GM23248 (cell line): ENCODE measurements at regions not wholly inside any gene's neighbourhood (a gene's known extent, or its start where the extent isn't known, plus 50 kb on each side); places are given as distances from the start of the nearest gene placed in this dataset.

Experiments
- DNase-seq: peaks from one replicate; pipeline ENCODE4 v3.0.0-alpha.2; 2015
- H2AFZ ChIP-seq: fragments of 200-600 bp; sonication (generic); 2 replicates; pipeline ENCODE4 v1.6.1; 2016; ENCODE audit warnings: antibody characterized with exemption
- H3F3A ChIP-seq: fragments of 200-600 bp; sonication (generic); 2 replicates; pipeline ENCODE4 v1.6.1; 2016; ENCODE audit warnings: mild to moderate bottlenecking, antibody characterized with exemption, mixed run types; ENCODE audit not compliant: insufficient read depth
- H3K27ac ChIP-seq: fragments of 200-600 bp; sonication (generic); 2 replicates; pipeline ENCODE4 v1.5.1; 2016; ENCODE audit warnings: mild to moderate bottlenecking
- H3K27me3 ChIP-seq: fragments of 200-600 bp; sonication (generic); replicated peaks from 2 replicates; pipeline ENCODE4 v1.6.1; 2016; ENCODE audit warnings: mild to moderate bottlenecking; ENCODE audit not compliant: insufficient read depth
- H3K36me3 ChIP-seq: fragments of 200-600 bp; sonication (generic); 2 replicates; pipeline ENCODE4 v1.6.1; 2016; ENCODE audit warnings: low read depth, mild to moderate bottlenecking
- H3K4me1 ChIP-seq: fragments of 200-600 bp; sonication (generic); 2 replicates; pipeline ENCODE4 v1.6.1; 2016; ENCODE audit warnings: mild to moderate bottlenecking; ENCODE audit not compliant: insufficient read depth
- H3K4me2 ChIP-seq: fragments of 200-600 bp; sonication (generic); one replicate; pipeline ENCODE4 v1.6.1; 2016; ENCODE audit warnings: mild to moderate bottlenecking; ENCODE audit not compliant: unreplicated experiment
- H3K4me3 ChIP-seq: fragments of 200-600 bp; sonication (generic); 2 replicates; pipeline ENCODE4 v1.5.1; 2016; ENCODE audit warnings: mild to moderate bottlenecking
- H3K79me2 ChIP-seq: fragments of 200-600 bp; sonication (generic); 2 replicates; pipeline ENCODE4 v1.6.1; 2016; ENCODE audit warnings: mild to moderate bottlenecking; ENCODE audit not compliant: insufficient read depth
- H3K9ac ChIP-seq: fragments of 200-600 bp; sonication (generic); 2 replicates; pipeline ENCODE4 v1.6.1; 2016; ENCODE audit warnings: mild to moderate bottlenecking
- H3K9me2 ChIP-seq: fragments of 200-600 bp; sonication (generic); 2 replicates; pipeline ENCODE4 v1.6.1; 2016; ENCODE audit warnings: mixed run types, mild to moderate bottlenecking, moderate library complexity; ENCODE audit not compliant: insufficient read depth
- H3K9me3 ChIP-seq: fragments of 200-600 bp; sonication (generic); one replicate; pipeline ENCODE4 v1.6.1; 2017; ENCODE audit warnings: low read depth
- H4K20me1 ChIP-seq: fragments of 200-600 bp; sonication (generic); 2 replicates; pipeline ENCODE4 v1.6.0; 2016; ENCODE audit not compliant: insufficient read depth
- EZH2 ChIP-seq: fragments of 200-600 bp; sonication (generic); IDR thresholded peaks from 2 replicates; pipeline ENCODE4 v1.6.1; 2018; ENCODE audit warnings: antibody characterized with exemption, mild to moderate bottlenecking; ENCODE audit not compliant: insufficient read depth, poor library complexity, severe bottlenecking
- EZH2phosphoT487 ChIP-seq: fragments of 200-600 bp; sonication (generic); IDR thresholded peaks from 2 replicates; pipeline ENCODE4 v1.6.1; 2018; ENCODE audit warnings: antibody characterized with exemption, moderate library complexity, mild to moderate bottlenecking, low read depth; ENCODE audit not compliant: insufficient read depth
- WGBS, 2 experiments: methylation state at CpG; one replicate each; pipeline ENCODE4 v1.1.6; 2015 to 2017; ENCODE audit warnings: low lambda C conversion rate in 2 of 2, low coverage in 1 of 2; ENCODE audit errors: missing lambda C conversion rate in 2 of 2; 5-methylcytosine and 5-hydroxymethylcytosine counted together
- in situ Hi-C: fragments of 300-500 bp; cut with MboI; formaldehyde crosslinking; loops from 2 replicates; pipeline ENCODE4 v1.15.0; 2020

DNA sequence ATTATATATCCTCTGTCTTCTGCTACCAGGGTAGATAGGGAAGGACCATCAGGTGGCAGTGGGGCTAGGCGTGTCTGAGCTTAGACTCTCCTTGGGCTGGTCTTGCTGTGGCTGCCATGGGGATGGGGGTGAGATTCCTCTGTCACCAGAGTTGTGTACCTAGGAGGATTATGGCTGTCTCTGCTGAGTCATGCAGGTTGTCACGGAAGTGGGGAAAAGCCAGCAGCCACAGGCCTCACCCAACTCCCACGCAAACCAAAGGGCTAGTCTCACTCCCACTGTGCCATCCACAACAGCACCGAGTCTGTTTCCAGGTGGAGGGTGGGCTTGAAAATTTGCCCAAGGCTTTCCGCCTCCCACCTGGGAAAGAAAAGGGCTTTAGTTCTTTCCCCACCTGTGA lies 476.1 kb downstream of the CYLC2 start:
- Histone ChIP-seq H2AFZ (no peak overlapping the region), H3K79me2 (no peaks in the 10 kb centered on the region), H3K27me3 (no peaks in the 10 kb centered on the region), H3K36me3 (no peaks in the 10 kb centered on the region), H3K9ac (no peak overlapping the region), H4K20me1 (no peaks in the 10 kb centered on the region), H3F3A (no peaks in the 10 kb centered on the region), H3K9me2 (no peaks in the 10 kb centered on the region), H3K9me3 (no peaks in the 10 kb centered on the region), H3K4me3 (no peak overlapping the region), H3K27ac (no peak overlapping the region), H3K4me1 (no peaks in the 10 kb centered on the region), H3K4me2 (no peak overlapping the region)
- no peak for DNase-seq
- in situ Hi-C loops: no loop called here
- 24 to 39% methylated on average over 4 to 5 of the region's 5 CpGs for WGBS, 2 experiments
- TF ChIP-seq EZH2phosphoT487: no peak
- no peak for TF ChIP-seq EZH2

DNA sequence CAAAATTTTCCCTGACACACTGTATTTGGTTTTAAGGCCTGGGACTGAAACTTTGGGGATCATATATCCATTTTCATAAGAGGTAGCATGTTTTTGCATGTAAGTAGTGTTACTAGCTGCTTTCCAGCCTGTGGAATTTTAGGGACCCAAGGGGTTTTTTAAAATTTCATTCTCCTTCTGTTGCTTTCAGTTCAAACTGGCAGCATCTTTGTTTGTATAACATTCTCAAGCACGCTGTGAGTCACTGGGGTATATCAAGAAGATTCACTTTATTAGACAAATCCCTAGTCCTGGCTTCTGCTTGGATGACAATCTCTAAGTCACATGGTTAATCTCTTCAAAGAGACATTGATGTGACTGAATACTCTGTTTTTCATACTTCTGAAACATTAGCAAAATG lies 479.0 kb downstream of the CYLC2 start:
- 46 to 48% methylated on average over 1 of the region's 1 CpG for WGBS, 2 experiments

GRCh38 chr9:103483471-103484096 lies 488.5 kb downstream of the CYLC2 start:
- H3K4me2 ChIP-seq: no peak overlapping the region
- no peak for TF ChIP-seq EZH2
- H3K9me2 ChIP-seq: no peaks in the 10 kb centered on the region
- no peak overlapping the region for H2AFZ ChIP-seq
- DNase-seq: no peak
- in situ Hi-C loops: no loop called here
- no peaks in the 10 kb centered on the region for H3K4me1 ChIP-seq
- H3K9ac ChIP-seq: no peak overlapping the region
- no peaks in the 10 kb centered on the region for H3K36me3 ChIP-seq
- H3K27me3 ChIP-seq: no peaks in the 10 kb centered on the region
- H3K9me3 ChIP-seq: no peaks in the 10 kb centered on the region
- H3K27ac ChIP-seq: no peak overlapping the region
- H3K79me2 ChIP-seq: no peaks in the 10 kb centered on the region
- H3F3A ChIP-seq: no peaks in the 10 kb centered on the region
- H4K20me1 ChIP-seq: no peaks in the 10 kb centered on the region
- no peak overlapping the region for H3K4me3 ChIP-seq
- 46 to 59% methylated on average over 23 to 29 of the region's 29 CpGs for WGBS, 2 experiments

More for the DNA sequence above, 479.0 kb downstream of the CYLC2 start:
- in situ Hi-C loops: no loop called here
- Histone ChIP-seq H3K27ac (no peak overlapping the region), H3K9me2 (no peaks in the 10 kb centered on the region), H3K4me2 (no peak overlapping the region), H3K9ac (no peak overlapping the region), H2AFZ (no peak overlapping the region), H3F3A (no peaks in the 10 kb centered on the region), H3K36me3 (no peaks in the 10 kb centered on the region), H3K4me3 (no peak overlapping the region), H3K9me3 (no peaks in the 10 kb centered on the region), H3K4me1 (no peaks in the 10 kb centered on the region), H3K27me3 (no peaks in the 10 kb centered on the region), H4K20me1 (no peaks in the 10 kb centered on the region), H3K79me2 (no peaks in the 10 kb centered on the region)
- DNase-seq: no peak
- no peak for TF ChIP-seq EZH2phosphoT487
- no peak for TF ChIP-seq EZH2

DNA sequence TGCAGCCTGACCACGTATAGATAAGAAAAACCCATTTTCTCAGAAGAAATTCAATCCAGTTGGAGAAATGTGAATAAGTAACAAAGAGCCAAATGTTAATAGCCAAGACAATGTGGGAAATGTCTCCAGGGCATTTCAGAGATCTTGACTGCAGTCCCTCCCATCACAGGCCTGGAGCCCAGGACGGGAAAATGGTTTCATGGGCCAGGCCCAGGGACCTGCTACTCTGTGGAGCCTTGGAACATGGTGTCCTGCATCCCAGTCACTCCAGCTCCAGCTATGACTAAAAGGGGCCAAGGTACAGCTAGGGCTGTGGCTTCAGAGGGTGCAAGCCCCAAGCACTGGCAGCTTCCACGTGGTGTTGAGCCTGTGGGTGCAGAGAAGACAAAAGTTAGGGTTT lies 490.0 kb downstream of the CYLC2 start:
- Histone ChIP-seq H3K4me2 (no peak overlapping the region), H3F3A (no peaks in the 10 kb centered on the region), H2AFZ (no peak overlapping the region), H3K27ac (no peak overlapping the region), H3K79me2 (no peaks in the 10 kb centered on the region), H3K4me1 (no peaks in the 10 kb centered on the region), H3K4me3 (no peak overlapping the region), H3K9me2 (no peaks in the 10 kb centered on the region), H4K20me1 (no peaks in the 10 kb centered on the region), H3K9ac (no peak overlapping the region), H3K36me3 (no peaks in the 10 kb centered on the region), H3K9me3 (no peaks in the 10 kb centered on the region), H3K27me3 (no peaks in the 10 kb centered on the region)
- 5 to 7% methylated on average over 3 of the region's 3 CpGs for WGBS, 2 experiments
- DNase-seq: no peak
- in situ Hi-C loops: no loop called here
- TF ChIP-seq EZH2phosphoT487 (no peak), EZH2 (no peak)

- H3K79me2 ChIP-seq: no peaks in the 10 kb centered on the region
- H3K9ac ChIP-seq: no peak overlapping the region
- no peaks in the 10 kb centered on the region for H3K36me3 ChIP-seq
- in situ Hi-C loops: no loop called here
- TF ChIP-seq EZH2phosphoT487: no peak
- no peak for TF ChIP-seq EZH2
- H3K4me3 ChIP-seq: no peak overlapping the region
- no peak overlapping the region for H2AFZ ChIP-seq
- H3F3A ChIP-seq: no peaks in the 10 kb centered on the region
- no peak for DNase-seq
- no peaks in the 10 kb centered on the region for H3K4me1 ChIP-seq
- no peak overlapping the region for H3K4me2 ChIP-seq
- H3K9me3 ChIP-seq: no peaks in the 10 kb centered on the region
- H4K20me1 ChIP-seq: no peaks in the 10 kb centered on the region
- H3K9me2 ChIP-seq: no peaks in the 10 kb centered on the region; the same call in 1 of the 2 replicates
- no peak overlapping the region for H3K27ac ChIP-seq
- WGBS, 2 experiments: 31 to 35% methylated on average over 9 of the region's 9 CpGs
- no peaks in the 10 kb centered on the region for H3K27me3 ChIP-seq
These were observed 519.6 kb downstream of the CYLC2 start for GRCh38 chr9:103514767-103515166.
